ENCODE measurements at regions not wholly inside any gene's neighbourhood (a gene's known extent, or its start where the extent isn't known, plus 50 kb on each side); places are given as distances from the start of the nearest gene placed in this dataset.
"Not testable (repeated sequence)": the region's sequence is repeated elsewhere in the genome, so short reads cannot be mapped to it uniquely, and the experiment has no call there.

DNA sequence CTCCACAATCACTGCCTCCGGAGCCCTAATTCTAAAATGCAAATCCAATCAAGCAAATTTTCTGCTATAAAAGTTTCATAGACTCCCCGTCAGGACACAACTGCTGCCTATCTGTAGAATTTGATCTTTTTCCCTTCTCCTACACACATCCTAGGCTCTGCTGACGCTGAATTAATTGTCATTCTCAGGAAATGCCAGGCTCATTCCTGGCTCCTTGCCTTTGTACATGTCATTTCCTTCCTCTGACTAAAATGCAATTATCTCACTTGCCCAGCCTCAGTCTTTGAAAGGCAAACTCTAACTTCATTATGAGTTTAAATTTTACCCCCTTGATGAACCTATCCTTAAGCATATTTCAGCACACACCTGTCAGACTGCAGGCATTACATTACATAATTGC, 844.9 kb upstream of the CRIM1 start:
- FAIRE-seq: no peak

DNA sequence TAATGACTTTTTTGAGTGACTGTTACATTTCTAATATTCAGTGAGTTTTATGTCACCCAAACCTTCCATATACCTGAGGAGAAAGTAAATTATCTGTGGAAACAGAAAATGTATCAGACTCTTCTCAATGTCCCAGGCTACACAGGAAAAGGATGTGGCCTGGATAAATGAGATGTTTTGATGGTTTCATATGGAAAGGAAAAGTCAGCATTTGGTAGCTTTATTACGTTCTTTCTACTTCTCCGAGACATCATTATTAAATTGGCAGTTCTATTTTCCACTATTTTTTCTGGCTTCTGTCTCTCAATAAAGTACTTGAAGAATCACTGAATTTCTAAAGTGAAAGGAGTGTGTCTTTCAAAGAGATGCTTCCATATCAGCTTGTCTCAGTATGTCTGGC, 847.0 kb upstream of the CRIM1 start:
- FAIRE-seq: no peak

DNA sequence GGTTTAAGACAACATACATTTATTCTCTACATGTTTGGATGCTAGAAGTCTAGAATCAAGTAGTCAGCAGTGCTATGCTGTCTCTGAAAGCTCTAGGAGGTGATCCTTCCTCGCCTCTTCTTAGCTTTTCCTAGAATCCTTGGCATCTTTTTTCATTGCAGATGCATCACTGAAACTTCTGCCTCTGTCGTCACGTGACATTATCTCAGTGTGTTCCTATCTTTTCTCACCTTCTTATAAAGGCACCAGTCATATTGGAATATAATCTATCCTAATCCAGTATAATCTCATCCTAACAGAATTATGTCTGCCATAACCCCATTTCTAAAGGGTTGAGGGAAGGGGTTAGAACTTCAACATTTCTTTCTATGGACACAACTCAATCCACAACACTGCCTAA, 851.2 kb upstream of the CRIM1 start:
- FAIRE-seq: no peak

DNA sequence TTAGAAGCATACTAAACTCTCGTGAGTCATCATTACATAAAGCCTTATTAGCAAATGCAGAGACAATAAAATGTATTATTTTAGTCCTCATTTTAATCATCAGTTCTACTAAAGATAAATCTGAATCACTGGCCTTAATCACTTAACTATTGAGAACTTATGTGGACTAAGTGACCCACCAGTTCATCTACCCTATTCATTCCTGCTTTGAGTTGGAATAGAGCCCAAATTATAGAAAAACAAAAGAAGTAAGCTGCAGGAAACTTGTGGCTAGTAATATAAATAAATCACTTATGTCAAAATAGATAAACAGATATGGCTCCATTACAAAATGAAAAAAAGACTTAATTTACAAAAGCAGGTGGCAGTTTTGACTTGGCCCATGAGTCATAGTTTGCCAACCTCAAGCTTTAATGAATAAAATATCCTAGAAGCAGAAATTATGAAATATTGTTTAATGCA, 851.8 kb upstream of the CRIM1 start:
- FAIRE-seq: no peak

DNA sequence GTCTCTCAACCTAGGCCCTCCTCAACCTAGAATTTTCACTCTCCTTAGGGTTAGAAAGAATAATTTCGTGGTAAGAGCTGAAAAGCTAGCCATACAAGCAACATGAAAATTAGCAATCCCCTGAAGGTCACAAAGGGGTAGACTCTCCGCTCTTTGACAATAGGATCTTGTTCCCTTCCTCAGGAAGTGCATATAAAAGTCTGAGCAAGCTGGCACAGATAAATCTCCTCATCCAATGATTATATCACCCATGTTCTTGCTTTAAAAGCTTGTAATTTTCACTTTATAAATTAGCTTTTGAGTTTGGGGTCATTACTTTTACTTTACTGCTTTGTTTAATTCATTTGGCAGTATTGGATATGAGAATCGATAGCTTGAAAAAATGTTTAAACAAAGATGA, 852.3 kb upstream of the CRIM1 start:
- FAIRE-seq: no peak

DNA sequence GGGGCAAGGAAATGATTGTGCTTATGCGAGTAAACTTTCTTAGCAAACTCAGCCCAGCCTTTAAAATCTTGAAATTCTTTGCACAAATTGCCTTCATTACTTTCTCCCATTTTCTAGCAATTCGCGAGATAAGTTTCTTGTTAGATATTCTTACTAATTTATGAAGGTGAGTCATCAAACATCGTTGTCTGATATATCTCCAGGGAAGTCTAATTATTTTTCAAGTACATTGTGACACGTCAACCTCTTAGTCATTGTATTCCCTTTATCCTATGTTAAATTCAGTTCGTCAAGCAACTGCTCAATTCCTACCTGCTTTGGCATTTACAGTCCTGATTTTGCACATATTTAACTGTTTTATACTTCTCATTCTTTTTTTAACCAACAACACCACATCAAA, 854.5 kb upstream of the CRIM1 start:
- no peak for FAIRE-seq

DNA sequence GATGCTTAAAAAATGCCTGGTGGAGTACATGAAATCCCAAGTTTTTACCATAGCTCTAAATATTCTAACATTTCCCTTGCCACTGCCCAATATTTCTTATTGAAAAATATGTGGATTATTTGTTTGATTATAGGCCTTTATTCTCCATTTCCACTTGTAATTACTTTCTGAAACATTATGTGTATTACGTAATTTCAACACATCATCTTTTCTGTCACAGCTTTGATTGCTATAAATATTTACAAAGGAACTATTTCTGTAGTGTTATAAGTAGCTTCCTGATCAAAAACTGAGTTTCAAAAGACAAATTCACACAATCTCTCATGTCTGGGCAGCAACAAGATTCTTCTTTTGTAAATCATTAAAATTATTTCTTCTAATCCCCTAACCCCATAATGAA, 859.6 kb upstream of the CRIM1 start:
- no peak for FAIRE-seq

DNA sequence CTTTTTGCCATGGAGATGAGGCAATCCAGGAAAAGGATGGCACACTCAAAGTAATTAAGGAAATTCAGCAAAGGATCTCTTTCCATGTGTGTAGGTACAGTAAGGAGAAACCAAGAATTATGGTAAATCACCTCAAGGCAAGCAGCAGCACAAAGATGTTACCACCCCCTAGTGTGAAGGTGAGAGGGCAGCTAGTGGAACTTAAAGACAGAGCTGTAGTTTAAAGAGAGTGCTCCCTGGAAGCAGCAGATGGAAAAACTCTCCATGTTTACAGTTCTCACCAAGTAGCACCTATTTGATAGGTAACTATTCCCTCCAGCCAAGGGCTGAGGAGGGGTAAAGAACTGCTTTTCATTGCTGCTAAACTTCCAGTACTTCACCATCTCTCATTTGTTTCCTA, 860.4 kb upstream of the CRIM1 start:
- no peak for FAIRE-seq

DNA sequence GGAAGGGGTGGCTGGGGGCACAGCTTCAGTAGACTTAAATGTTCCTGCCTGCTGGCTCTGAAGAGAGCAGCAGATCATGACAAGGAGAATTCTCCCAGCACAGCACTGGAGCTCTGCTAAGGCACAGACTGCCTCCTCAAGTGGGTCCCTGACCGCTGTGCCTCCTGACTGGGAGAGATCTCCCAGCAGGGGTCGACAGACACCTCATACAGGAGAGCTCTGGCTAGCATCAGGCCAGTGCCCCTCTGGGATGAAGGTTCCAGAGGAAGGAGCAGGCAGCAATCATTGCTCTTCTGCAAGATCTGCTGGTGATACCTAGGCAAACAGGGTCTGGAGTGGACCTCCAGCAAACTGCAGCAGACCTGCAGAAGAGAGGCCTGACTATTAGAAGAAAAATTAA, 877.5 kb upstream of the CRIM1 start:
- FAIRE-seq: not testable (repeated sequence)

DNA sequence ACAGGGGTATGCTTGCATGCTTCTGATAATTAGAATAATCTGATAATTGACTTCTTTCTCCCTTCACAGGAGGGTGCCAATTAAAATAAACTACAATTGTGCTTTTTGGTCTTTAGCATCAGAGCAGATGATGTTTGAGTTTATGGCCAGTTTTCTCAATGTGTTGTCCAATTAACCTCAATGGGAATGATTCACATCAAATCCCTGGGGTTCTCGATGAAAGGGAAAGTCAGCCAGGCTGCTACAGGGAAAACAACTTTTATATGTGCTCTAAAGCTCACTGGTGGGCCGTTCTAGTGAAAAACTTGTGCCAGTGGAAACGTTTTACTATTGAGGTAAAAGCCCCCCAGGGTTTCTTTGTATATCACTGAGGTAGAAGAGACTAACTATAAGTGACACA, 887.3 kb upstream of the CRIM1 start:
- FAIRE-seq: no peak

DNA sequence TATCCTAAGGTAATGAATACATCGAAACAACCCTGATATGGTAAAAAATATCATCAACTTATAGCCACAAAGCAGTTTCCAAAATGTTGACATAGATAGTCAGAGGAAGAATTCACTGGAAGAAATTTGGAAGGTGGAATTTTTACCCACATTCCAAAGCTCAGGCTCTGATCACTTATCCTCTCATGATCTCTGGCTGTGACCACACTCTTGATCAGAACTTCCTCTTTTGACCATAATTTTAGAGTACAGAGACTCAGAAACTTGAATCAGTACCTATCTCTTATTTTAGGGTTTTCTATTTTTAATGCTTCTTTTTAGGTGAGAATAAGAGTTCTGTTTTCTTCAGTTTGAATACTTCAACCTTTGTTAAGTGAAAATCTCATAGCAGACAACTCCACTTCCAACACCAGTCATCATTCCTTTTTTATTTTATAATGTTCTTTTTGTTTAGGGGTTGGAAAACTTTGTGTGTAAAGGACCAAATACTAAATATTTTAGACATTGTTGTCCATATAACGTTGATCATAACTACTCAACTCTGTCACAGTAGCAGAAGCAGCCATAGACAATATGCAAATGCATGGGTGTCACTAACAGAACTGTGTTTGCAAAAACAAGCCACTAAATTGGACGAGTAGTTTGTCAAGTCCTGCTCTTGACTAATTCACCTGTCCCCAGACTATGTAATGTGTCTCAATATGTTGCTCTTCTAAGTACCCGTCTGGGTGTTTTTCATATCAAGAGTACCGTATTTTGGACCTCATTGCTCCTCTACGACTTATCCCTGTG, 891.6 kb upstream of the CRIM1 start:
- FAIRE-seq: no peak

DNA sequence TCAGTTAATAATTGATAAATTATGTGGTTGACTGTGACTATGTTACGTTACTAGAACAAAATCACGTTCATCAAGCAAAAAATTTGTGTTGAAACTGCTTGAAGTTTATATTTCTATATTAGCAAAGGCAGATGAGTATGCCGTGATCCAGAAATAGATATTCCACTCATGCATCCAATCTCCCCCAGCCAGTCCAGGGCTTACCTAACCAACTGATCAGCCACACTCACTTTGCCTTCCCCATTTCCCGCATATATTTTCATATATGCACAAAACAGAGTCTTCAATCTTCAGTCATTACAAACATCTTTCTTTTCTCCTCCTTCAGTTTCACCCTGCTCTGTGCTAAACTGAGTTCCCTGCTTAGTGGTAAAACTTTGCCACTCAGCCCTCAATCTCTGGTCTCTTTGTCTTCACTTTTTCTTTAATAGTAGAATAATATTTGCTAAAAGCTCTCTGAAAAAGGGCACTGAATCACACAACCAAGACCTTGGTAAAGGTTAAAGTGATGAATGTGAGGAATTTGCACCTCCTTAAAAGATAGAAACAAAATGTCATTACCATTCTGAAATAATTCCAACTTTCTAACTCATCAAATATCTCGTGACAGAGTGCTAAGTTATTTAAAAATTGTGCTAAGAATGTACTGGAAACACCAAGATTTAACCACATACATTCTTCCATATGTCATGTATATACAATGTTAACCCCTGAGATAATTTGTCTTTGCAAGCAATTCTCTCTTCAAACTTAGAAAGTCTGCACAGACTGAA, 893.2 kb upstream of the CRIM1 start:
- no peak for FAIRE-seq

DNA sequence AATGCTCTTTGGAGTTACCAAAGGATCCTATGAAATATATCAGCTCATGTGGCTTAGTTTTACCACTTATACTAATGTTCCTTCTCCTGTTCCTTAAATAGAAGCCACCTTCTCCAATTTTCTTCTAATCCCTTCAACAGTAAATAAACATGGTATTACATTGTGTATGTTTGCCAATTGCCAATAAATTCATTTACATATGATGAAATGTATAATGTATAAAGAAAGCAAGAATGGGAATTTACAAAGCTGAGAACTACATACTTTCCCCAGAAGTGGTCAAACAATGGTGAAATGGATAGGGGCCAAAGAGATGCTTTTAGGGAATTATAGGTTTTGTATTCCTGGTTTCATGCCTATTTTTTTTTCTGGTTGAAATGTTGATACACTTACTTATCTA, 894.2 kb upstream of the CRIM1 start:
- no peak for FAIRE-seq

DNA sequence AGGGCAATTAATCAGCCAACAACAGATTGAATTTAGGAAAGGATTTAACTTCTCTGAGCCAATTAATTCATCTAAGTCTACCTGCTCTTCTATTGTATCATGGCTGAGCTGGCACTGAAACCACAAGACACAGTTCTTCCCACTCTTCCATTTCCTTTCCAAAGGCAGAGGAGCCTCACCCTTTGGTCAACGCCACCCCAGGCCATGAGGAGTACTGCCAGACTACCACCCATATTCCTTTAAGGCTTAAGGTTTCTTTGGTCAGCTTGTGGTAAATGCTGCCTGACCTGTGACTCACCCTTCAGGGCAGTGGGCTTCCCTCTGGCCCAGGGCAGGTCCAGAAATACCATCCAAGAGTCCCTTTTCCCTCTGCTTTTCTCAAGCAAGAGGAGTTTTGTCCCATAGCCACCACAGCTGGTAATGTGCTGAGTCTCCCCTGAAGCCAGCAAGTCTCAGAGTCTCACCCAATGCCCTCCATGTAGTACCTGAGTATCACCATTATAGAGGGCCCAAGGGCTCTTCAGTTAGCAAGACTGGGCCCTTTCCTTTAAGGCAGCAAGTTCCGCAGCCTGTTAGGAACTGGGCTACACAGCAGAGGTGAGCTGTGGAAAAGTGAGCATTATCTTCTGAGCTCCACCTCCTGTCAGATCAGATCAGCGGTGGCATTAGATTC, 900.5 kb upstream of the CRIM1 start:
- no peak for FAIRE-seq

DNA sequence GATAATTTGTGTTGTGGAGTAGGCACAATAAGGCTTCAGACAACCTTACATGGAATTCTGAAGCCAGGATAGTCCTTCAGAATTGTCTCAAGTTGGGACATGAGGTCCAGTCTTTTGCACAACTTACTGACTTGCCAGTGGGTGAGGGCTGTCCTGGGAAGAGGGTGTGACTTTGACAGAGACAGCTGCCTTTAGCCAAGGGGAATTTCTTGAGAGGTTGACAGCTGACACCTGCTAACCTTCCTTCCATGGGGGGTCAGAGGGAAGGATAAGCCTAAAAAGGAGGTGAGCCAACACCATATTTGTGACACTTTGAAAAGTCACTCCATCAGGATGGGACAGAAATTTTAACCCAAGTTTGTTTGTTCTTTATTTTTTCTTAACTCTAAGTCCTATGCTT, 907.8 kb upstream of the CRIM1 start:
- FAIRE-seq: no peak

DNA sequence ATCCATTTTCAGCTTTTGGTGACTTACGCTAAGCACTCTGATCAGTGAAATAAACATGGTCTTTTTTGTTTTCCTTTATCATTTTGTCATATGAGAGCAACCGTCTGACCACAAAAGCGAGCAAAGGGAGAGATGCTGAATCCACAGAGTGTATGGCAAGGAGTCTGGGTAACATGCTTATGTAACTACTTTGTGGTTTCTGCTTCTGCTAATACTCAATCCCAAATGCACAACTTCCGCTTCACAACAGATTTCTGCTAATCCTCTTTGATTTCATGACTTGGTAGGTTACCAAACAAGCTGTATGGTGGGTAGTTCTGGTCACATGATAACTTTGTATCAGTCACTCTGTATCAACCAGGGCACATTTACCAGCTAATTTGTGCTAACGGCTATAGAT, 908.4 kb upstream of the CRIM1 start:
- no peak for FAIRE-seq

DNA sequence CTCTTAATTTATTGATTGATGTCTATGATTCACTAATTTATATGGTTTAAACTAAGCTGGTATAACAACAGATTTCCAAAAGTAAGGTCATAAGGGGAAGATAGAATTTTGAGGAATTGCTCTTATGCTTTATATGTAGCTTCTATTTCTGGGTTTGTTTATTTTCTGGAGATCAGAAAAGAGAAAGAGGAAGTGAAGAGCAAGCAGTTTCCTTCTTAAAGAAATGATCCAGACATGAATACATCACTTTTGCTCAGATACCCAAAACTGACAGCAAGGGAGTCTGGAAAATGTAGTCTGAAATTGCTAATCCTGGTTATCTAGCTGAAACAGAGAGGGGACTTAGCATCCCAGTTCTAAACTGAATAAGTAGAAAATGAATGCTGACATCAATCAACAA, 912.5 kb upstream of the CRIM1 start:
- no peak for FAIRE-seq

DNA sequence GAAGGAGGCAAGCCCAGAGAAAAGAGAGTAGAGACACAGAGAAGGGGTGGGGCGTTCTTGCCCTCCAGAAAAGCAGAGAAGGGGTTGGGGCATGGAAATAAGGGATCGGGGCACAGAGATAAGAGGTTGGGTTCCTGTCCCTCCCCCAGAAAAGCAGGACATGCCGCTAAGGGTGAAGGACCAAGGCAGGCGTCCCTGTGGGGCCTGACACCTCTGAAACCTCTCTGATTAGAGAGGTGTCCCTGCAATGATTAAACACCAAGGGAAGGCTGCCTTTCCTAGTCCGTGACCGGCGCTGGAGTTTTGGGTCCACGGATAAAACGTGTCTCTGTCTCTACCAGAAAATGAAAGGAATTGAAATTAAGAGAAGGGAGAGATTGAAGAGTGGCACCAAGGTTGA, 914.0 kb upstream of the CRIM1 start:
- FAIRE-seq: not testable (repeated sequence)

DNA sequence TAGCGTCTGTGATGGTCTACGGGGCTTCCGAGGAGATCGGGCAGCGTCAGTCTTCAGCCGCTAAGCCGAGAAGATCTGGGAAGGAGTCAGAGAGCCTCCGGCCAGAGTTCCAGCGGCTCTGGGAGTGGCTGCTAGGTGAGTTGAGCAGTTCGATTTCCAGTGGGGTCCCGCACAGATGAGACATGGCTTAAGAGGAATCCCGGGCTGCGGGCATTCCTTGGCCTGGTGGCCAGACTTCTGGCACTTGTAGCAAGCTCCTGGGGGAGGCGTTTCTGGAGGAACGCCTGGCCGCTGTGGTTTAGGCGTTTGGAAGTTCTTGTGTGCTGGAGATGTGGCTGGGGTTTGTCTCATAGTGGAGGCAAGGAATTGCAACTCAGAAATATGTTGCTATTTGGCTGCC, 915.3 kb upstream of the CRIM1 start:
- FAIRE-seq: not testable (repeated sequence)

DNA sequence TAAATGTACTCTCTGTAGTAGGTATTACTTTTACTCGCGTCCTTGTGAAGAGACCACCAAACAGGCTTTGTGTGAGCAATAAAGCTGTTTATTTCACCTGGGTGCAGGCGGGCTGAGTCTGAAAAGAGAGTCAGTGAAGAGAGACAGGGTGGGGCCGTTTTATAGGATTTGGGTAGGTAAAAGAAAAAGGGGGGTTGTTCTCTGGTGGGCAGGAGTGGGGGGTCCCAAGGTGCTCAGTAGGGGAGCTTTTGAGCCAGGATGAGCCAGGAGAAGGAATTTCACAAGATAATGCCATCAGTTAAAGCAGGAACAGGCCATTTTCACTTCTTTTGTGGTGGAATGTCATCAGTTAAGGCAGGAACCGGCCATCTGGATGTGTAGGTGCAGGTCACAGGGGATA, 918.7 kb upstream of the CRIM1 start:
- not testable (repeated sequence) for FAIRE-seq

DNA sequence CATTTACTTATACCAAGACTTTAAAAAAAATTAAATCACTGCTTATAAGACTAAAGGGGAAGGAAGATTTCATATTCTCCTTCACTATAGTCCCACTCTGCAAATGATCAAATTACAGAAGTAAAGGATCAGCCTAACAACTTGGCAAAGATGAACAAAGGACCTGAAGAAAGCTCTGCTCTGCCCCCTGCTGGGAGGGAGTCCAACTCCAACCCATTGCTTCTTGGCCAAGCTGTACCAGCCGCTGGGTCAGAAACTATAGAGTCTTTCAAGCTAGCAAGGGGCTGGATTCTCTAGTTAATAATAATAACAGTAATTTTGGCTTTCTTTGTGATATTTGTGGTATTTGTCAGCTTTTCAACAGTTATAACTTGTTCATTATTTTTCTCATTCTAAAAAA, 927.0 kb upstream of the CRIM1 start:
- FAIRE-seq: no peak

DNA sequence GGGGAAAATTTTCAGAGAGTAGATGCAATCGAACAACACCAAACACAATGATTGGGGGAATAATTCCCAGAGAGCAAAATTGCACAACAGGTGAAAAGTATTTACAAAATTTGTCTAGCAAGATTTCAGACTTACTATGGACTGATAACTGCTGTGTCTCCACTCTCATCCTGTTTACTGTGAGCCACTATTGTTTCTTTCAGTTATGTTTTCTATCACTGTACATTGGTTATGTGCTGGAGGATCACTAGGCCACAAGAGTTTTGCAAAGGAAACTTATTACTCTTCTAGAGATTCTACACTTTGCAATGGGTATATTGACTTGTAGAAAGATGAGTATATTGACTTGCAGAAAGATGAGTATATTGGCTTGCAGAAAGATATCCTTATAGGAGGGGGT, 934.1 kb upstream of the CRIM1 start:
- FAIRE-seq: no peak

DNA sequence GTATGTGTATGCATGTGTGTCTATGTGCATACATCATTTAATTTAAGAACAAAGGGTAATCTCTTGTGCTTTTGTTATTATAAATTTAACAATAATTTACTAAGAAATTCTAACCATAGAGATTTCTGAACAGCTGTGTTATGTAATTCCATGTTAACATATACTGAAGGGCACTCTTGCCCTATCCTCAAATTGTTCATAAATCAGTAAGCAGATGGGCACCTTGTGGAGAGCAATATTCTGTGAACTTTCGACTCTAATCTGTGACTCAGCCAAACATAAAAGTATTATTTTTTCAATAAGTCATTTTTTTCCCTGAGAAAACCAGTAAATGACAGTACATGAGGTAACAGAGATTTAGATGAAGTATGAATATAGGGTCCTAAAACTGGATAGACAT, 938.3 kb upstream of the CRIM1 start:
- FAIRE-seq: no peak

Data from colon (tissue), 2 donors.